Natural killer cell (primary cell): ENCODE measurements at regions not wholly inside any gene's neighbourhood (a gene's known extent, or its start where the extent isn't known, plus 50 kb on each side); places are given as distances from the start of the nearest gene placed in this dataset.

Experiments
- ATAC-seq, 3 donors: fragments of 150-1000 bp in 2 of 3; fragments of 200-7000 bp in 1 of 3; cut with Tn5 transposase; 1 replicate in 1 of 3; 2 replicates in 2 of 3; pipeline ENCODE4 v1.10.0; 2021; ENCODE audit warnings: mild to moderate bottlenecking in 2 of 3, moderate library complexity in 2 of 3
- DNase-seq, 2 donors: peaks; one replicate each; pipeline versions ENCODE4 v3.0.0 to v3.0.0-alpha.2; 2013 to 2021; ENCODE audit warnings: mixed read lengths in 1 of 2
- H3K27ac ChIP-seq: one replicate; pipeline ENCODE4 v1.5.1; 2013; ENCODE audit warnings: mild to moderate bottlenecking, low read length
- H3K27me3 ChIP-seq: one replicate; pipeline ENCODE4 v1.6.1; 2013; ENCODE audit warnings: low read length; ENCODE audit not compliant: control insufficient read depth, insufficient read depth
- H3K36me3 ChIP-seq: one replicate; pipeline ENCODE4 v1.6.1; 2013; ENCODE audit warnings: low read length; ENCODE audit not compliant: control insufficient read depth, insufficient read depth
- H3K4me1 ChIP-seq: one replicate; pipeline ENCODE4 v1.6.1; 2013; ENCODE audit warnings: low read length; ENCODE audit not compliant: control insufficient read depth, insufficient read depth
- H3K4me3 ChIP-seq: one replicate; pipeline ENCODE4 v1.5.1; 2013; ENCODE audit warnings: low read length
- H3K9me3 ChIP-seq: one replicate; pipeline ENCODE4 v1.6.1; 2013; ENCODE audit warnings: low read length; ENCODE audit not compliant: control insufficient read depth, insufficient read depth
- H3K27ac Mint-ChIP-seq, 2 donors: one replicate each; pipeline ENCODE4 v1.8.0; 2022; ENCODE audit warnings: mild to moderate bottlenecking in 2 of 2, mixed read lengths in 2 of 2, moderate library complexity in 1 of 2
- H3K27me3 Mint-ChIP-seq, 2 donors: one replicate each; pipeline ENCODE4 v1.8.0; 2022; ENCODE audit warnings: low read depth in 2 of 2, mixed read lengths in 2 of 2
- H3K36me3 Mint-ChIP-seq: one replicate; pipeline ENCODE4 v1.8.0; 2022; ENCODE audit warnings: mixed read lengths
- H3K4me1 Mint-ChIP-seq, 2 donors: one replicate each; pipeline ENCODE4 v1.8.0; 2022; ENCODE audit warnings: mixed read lengths in 2 of 2
- H3K4me3 Mint-ChIP-seq: one replicate; pipeline ENCODE4 v1.8.0; 2022; ENCODE audit warnings: mild to moderate bottlenecking, moderate library complexity, mixed read lengths
- H3K9me3 Mint-ChIP-seq, 2 donors: one replicate each; pipeline ENCODE4 v1.8.0; 2022; ENCODE audit warnings: mixed read lengths in 2 of 2
- CTCF ChIP-seq: fragments of 200-600 bp; IDR thresholded peaks from one replicate; pipeline ENCODE4 v1.8.0; 2022; ENCODE audit warnings: antibody characterized with exemption
- WGBS: methylation state at CpG from one replicate; pipeline ENCODE4 v1.1.7; 2013; ENCODE audit warnings: missing lambda C conversion rate; ENCODE audit not compliant: insufficient coverage; 5-methylcytosine and 5-hydroxymethylcytosine counted together
- intact Hi-C: fragments of 100-400 bp; cut with micrococcal nuclease; formaldehyde crosslinking; loops from one replicate; pipeline ENCODE4 v1.14.2; 2022

- 93% methylated on average over 8 of the region's 9 CpGs for WGBS
- DNase-seq: no peak
- ATAC-seq: no peak
- Mint-ChIP-seq H3K4me1 (no peaks in the 10 kb centered on the region), H3K27me3 (peaks cover 18 to 37% of the 10 kb centered on the region in 2 donors), H3K27ac (no peak overlapping the region), H3K9me3 (no peaks in the 10 kb centered on the region), H3K36me3 (no peaks in the 10 kb centered on the region), H3K4me3 (no peak overlapping the region)
- Histone ChIP-seq H3K9me3 (no peaks in the 10 kb centered on the region), H3K4me1 (no peaks in the 10 kb centered on the region), H3K4me3 (no peak overlapping the region), H3K27me3 (no peaks in the 10 kb centered on the region), H3K36me3 (no peaks in the 10 kb centered on the region), H3K27ac (no peak overlapping the region)
- intact Hi-C loops: no loop called here
- TF ChIP-seq CTCF: no peak
These were observed 185.0 kb downstream of the DIRAS2 start for GRCh38 chr9:90457386-90458190.

- Mint-ChIP-seq H3K27me3 (peaks cover 16 to 31% of the 10 kb centered on the region in 2 donors), H3K36me3 (no peaks in the 10 kb centered on the region), H3K9me3 (no peaks in the 10 kb centered on the region), H3K4me3 (no peak overlapping the region), H3K4me1 (no peaks in the 10 kb centered on the region), H3K27ac (no peak overlapping the region)
- no peak overlapping the region for H3K27ac ChIP-seq
- DNase-seq (no peak), ATAC-seq (no peak)
- no peak for TF ChIP-seq CTCF
- no peak overlapping the region for H3K4me3 ChIP-seq
- intact Hi-C loops: no loop called here
- H3K27me3 ChIP-seq: no peaks in the 10 kb centered on the region
- no peaks in the 10 kb centered on the region for H3K36me3 ChIP-seq
- WGBS: 82% methylated on average over 4 of the region's 4 CpGs
- H3K4me1 ChIP-seq: no peaks in the 10 kb centered on the region
- no peaks in the 10 kb centered on the region for H3K9me3 ChIP-seq
These were observed 184.1 kb downstream of the DIRAS2 start for GRCh38 chr9:90458485-90458884.

GRCh38 chr9:90459321-90459720, 183.3 kb downstream of the DIRAS2 start:
- H3K9me3 ChIP-seq: no peaks in the 10 kb centered on the region
- peaks cover 15 to 28% of the 10 kb centered on the region in 2 donors for H3K27me3 Mint-ChIP-seq
- no peaks in the 10 kb centered on the region for H3K36me3 Mint-ChIP-seq
- ATAC-seq: no peak
- intact Hi-C loops: no loop called here
- H3K27ac Mint-ChIP-seq: no peak overlapping the region
- H3K9me3 Mint-ChIP-seq: no peaks in the 10 kb centered on the region
- H3K4me1 ChIP-seq: no peaks in the 10 kb centered on the region
- H3K4me3 ChIP-seq: no peak overlapping the region
- H3K4me1 Mint-ChIP-seq: no peaks in the 10 kb centered on the region
- no peaks in the 10 kb centered on the region for H3K36me3 ChIP-seq
- H3K27ac ChIP-seq: no peak overlapping the region
- no peak for DNase-seq
- no peaks in the 10 kb centered on the region for H3K27me3 ChIP-seq
- no peak overlapping the region for H3K4me3 Mint-ChIP-seq
- TF ChIP-seq CTCF: no peak
- WGBS: 71% methylated on average over 4 of the region's 4 CpGs

- no peaks in the 10 kb centered on the region for H3K4me1 ChIP-seq
- no peak overlapping the region for H3K4me3 ChIP-seq
- Mint-ChIP-seq H3K36me3 (no peaks in the 10 kb centered on the region), H3K4me3 (no peak overlapping the region), H3K9me3 (no peaks in the 10 kb centered on the region), H3K27me3 (peaks cover 15 to 33% of the 10 kb centered on the region in 2 donors), H3K27ac (no peak overlapping the region), H3K4me1 (no peaks in the 10 kb centered on the region)
- no peak for DNase-seq
- no peaks in the 10 kb centered on the region for H3K9me3 ChIP-seq
- TF ChIP-seq CTCF: no peak
- H3K36me3 ChIP-seq: no peaks in the 10 kb centered on the region
- no peak overlapping the region for H3K27ac ChIP-seq
- intact Hi-C loops: no loop called here
- no peak for ATAC-seq
- H3K27me3 ChIP-seq: no peaks in the 10 kb centered on the region
- WGBS: 84% methylated on average over 7 of the region's 7 CpGs
These were observed 182.4 kb downstream of the DIRAS2 start for GRCh38 chr9:90460220-90460619.
